ENCODE measurements at regions not wholly inside any gene's neighbourhood (a gene's known extent, or its start where the extent isn't known, plus 50 kb on each side); places are given as distances from the start of the nearest gene placed in this dataset.

GRCh38 chr3:148062590-148062989 is 635.1 kb upstream of the AGTR1 start (continued):
- TF ChIP-seq ZNF274 (IDR thresholded peaks at IDR 0.05; ENCODE audit: insufficient read depth, insufficient read length) = no peak

GRCh38 chr3:148066802-148067201 is 630.9 kb upstream of the AGTR1 start:
- Histone ChIP-seq H3K4me3 (no peak overlapping the region), H3K36me3 (ENCODE audit: control insufficient read depth in 2 of 2, insufficient read depth in 2 of 2, low read length in 1 of 2) (no peaks in the 10 kb centered on the region), H3K9me3 (replicated peaks; ENCODE audit: control insufficient read depth, insufficient read depth, low read length) (no peaks in the 10 kb centered on the region), H3K27ac (ENCODE audit: control insufficient read depth, insufficient read depth) (no peak overlapping the region), H2AFZ (ENCODE audit: control insufficient read depth, low read depth, low read length) (no peak overlapping the region), H3K4me2 (ENCODE audit: control insufficient read depth, insufficient read depth) (no peak overlapping the region), H3K9ac (ENCODE audit: control insufficient read depth, insufficient read depth, low read length) (no peak overlapping the region), H4K20me1 (ENCODE audit: control insufficient read depth, insufficient read depth) (no peaks in the 10 kb centered on the region), H3K4me1 (ENCODE audit: control insufficient read depth, insufficient read depth, low read length) (no peaks in the 10 kb centered on the region), H3K27me3 (replicated peaks in 1 of 2; ENCODE audit: control insufficient read depth in 2 of 2, insufficient read depth in 2 of 2, low read length in 1 of 2) (no peaks in the 10 kb centered on the region), H3K79me2 (ENCODE audit: control insufficient read depth, insufficient read depth, low read length) (no peaks in the 10 kb centered on the region)
- TF ChIP-seq EP300 (IDR thresholded peaks at IDR 0.05; ENCODE audit: borderline replicate concordance in 1 of 2, control insufficient read depth in 1 of 2, low read depth in 2 of 2, low read length in 2 of 2) = no peak
- intact Hi-C loops (cut with micrococcal nuclease; ENCODE audit: unreplicated experiment) (no loop called here), in situ Hi-C loops (cut with MboI) (no loop called here)
- POLR2A ChIA-PET = no interaction called here
- SMC1A ChIA-PET (ENCODE audit: uncharacterized antibody, unreplicated experiment) = interaction anchor here (0.8 kb wide), 1 partner anchor 565 kb away, joined by 3 read pairs; no protein-coding TSS in a partner anchor
- ATAC-seq (no peak), FAIRE-seq (no peak), DNase-seq (ENCODE audit: low read depth, low spot score) (no peak)
- CTCF ChIA-PET = interaction anchor here (3.4 kb wide), 1 partner anchor 11 kb away, joined by 22 read pairs; no protein-coding TSS in a partner anchor
- RAD21 ChIA-PET (ENCODE audit: unreplicated experiment) = interaction anchor here (2.8 kb wide), 1 partner anchor 10 kb away, joined by 11 read pairs; no protein-coding TSS in a partner anchor
- BruUV-seq (replicated peaks) = no TSS peak
- 0% methylated on average over 1 of the region's 1 CpG for WGBS (ENCODE audit: insufficient coverage, insufficient replicate concordance, low lambda C conversion rate, missing lambda C conversion rate)

- POLR2A ChIA-PET = no interaction called here
- SMC1A ChIA-PET (ENCODE audit: uncharacterized antibody, unreplicated experiment) = interaction anchor here (0.6 to 6.1 kb wide), 3 partner anchors 8 to 19 kb away, joined by 3 to 30 read pairs (median 3); no protein-coding TSS in a partner anchor
- Histone ChIP-seq H3K9ac (ENCODE audit: control insufficient read depth, insufficient read depth, low read length) (no peak overlapping the region), H3K4me2 (ENCODE audit: control insufficient read depth, insufficient read depth) (no peak overlapping the region), H3K27ac (ENCODE audit: control insufficient read depth, insufficient read depth) (no peak overlapping the region), H3K4me1 (ENCODE audit: control insufficient read depth, insufficient read depth, low read length) (no peaks in the 10 kb centered on the region), H3K36me3 (ENCODE audit: control insufficient read depth in 2 of 2, insufficient read depth in 2 of 2, low read length in 1 of 2) (no peaks in the 10 kb centered on the region), H3K9me3 (replicated peaks; ENCODE audit: control insufficient read depth, insufficient read depth, low read length) (no peaks in the 10 kb centered on the region), H3K27me3 (replicated peaks in 1 of 2; ENCODE audit: control insufficient read depth in 2 of 2, insufficient read depth in 2 of 2, low read length in 1 of 2) (no peaks in the 10 kb centered on the region), H2AFZ (ENCODE audit: control insufficient read depth, low read depth, low read length) (no peak overlapping the region), H4K20me1 (ENCODE audit: control insufficient read depth, insufficient read depth) (no peaks in the 10 kb centered on the region), H3K4me3 (no peak overlapping the region), H3K79me2 (ENCODE audit: control insufficient read depth, insufficient read depth, low read length) (no peaks in the 10 kb centered on the region)
- in situ Hi-C loops (cut with MboI) = no loop called here
- DNase-seq (ENCODE audit: low read depth, low spot score) = no peak
- intact Hi-C loops (cut with micrococcal nuclease; ENCODE audit: unreplicated experiment) = no loop called here
- BruUV-seq (replicated peaks) = no TSS peak
- CTCF ChIA-PET = interaction anchor here (0.8 to 3.4 kb wide), 2 partner anchors 9 to 17 kb away, joined by 3 to 22 read pairs; no protein-coding TSS in a partner anchor
- no peak for ATAC-seq
- WGBS (ENCODE audit: insufficient coverage, insufficient replicate concordance, low lambda C conversion rate, missing lambda C conversion rate) = 0% methylated on average over 1 of the region's 1 CpG
- no peak for FAIRE-seq
- TF ChIP-seq CHD4 (IDR thresholded peaks at IDR 0.05) = no peak
- TF ChIP-seq NFXL1 (IDR thresholded peaks at IDR 0.05; ENCODE audit: borderline replicate concordance) = no peak
- TF ChIP-seq BCL11A (IDR thresholded peaks at IDR 0.05; ENCODE audit: low read depth, low read length) = no peak
- no peak for TF ChIP-seq USF1 (IDR thresholded peaks at IDR 0.05; ENCODE audit: borderline replicate concordance, extremely low read length, insufficient read depth, low read depth, low read length)
- TF ChIP-seq FOS (IDR thresholded peaks at IDR 0.05; ENCODE audit: borderline replicate concordance, extremely low read depth, insufficient read length) = no peak
- TF ChIP-seq EZH2 (IDR thresholded peaks at IDR 0.05; ENCODE audit: borderline replicate concordance, control insufficient read depth, low read depth, low read length) = no peak
- no peak for TF ChIP-seq TAF1 (IDR thresholded peaks at IDR 0.05; ENCODE audit: borderline replicate concordance, low read depth, low read length)
- no peak for TF ChIP-seq IKZF2 (IDR thresholded peaks at IDR 0.05)
- no peak for TF ChIP-seq NRF1 (conservative IDR thresholded peaks at IDR 0.05; ENCODE audit: low read depth, low read length)
- no peak for TF ChIP-seq MLLT1 (IDR thresholded peaks at IDR 0.05)
- RAD21 ChIA-PET (ENCODE audit: unreplicated experiment) = no interaction called here
Measured at GRCh38 chr3:148068466-148068865, 629.2 kb upstream of the AGTR1 start.
